GM19238 (cell line): ENCODE measurements at regions not wholly inside any gene's neighbourhood (a gene's known extent, or its start where the extent isn't known, plus 50 kb on each side); places are given as distances from the start of the nearest gene placed in this dataset.

Source experiments
- DNase-seq: peaks from one replicate; pipeline ENCODE4 v3.0.0; 2011; ENCODE audit warnings: low spot score; ENCODE audit not compliant: insufficient read length

- DNase-seq, result no peak
Measured at GRCh38 chr15:94677202-94677790, 445.9 kb downstream of the MCTP2 start.

- DNase-seq, result no peak
Measured at GRCh38 chr15:94682171-94682570, 450.8 kb downstream of the MCTP2 start.

DNA sequence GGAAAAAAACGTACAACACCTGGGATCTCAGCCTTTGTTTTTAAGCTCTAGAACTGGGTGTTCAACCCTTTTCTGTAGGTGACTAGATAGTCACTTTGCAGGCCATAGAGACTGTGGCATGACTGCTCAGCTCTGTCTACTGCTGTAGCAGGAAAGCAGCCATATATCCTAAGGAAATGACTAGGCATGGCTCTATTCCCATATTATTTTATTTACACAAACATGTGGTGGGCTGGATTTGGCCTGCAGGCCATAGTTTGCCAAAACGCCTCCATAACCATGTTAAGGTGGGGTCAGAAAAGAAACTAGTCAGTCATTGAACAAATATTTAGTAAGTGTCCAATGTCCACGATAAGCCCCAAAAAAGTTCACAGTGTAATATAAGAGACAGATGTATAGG lies 452.5 kb downstream of the MCTP2 start:
- DNase-seq, result no peak

- no peak for DNase-seq
Measured at GRCh38 chr15:94691169-94691568, 459.8 kb downstream of the MCTP2 start.

DNA sequence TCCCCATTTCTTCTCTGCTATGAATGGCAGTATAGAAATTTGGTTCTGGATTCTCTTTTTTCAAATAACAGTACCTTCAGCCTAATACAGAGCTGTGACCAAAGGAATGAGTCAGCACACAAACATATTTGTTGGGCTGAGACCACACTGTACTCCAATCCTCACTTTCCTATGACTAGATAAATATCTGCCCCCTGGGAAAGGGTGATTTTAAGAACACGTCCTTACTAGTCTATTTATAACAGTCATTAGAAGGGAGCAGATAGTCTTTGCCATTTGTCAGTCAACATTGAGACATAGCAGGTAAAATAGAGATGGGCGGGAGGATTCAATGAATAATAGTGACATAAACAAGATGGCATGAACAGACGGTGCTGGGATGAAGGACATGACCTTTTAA lies 461.3 kb downstream of the MCTP2 start:
- DNase-seq, result no peak

DNA sequence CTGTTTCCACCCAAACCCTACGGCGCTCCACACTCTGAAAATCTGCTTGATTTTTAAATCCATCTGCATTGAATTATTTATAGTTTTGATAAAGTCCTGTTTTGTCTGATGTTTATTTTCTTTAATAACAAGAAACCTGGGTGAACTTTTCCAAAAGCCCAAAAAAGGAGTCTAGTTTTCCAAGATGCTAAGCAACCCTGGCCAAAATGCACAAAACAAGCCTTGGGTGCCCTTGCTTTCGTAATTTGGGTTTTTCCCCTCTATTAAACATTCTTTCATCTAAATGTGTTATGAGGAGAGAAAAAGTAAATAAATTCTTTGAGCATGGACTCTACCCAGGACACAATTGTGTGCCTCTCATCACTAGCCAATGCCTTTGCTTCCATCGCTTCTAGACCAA lies 468.9 kb downstream of the MCTP2 start:
- DNase-seq, result no peak

DNA sequence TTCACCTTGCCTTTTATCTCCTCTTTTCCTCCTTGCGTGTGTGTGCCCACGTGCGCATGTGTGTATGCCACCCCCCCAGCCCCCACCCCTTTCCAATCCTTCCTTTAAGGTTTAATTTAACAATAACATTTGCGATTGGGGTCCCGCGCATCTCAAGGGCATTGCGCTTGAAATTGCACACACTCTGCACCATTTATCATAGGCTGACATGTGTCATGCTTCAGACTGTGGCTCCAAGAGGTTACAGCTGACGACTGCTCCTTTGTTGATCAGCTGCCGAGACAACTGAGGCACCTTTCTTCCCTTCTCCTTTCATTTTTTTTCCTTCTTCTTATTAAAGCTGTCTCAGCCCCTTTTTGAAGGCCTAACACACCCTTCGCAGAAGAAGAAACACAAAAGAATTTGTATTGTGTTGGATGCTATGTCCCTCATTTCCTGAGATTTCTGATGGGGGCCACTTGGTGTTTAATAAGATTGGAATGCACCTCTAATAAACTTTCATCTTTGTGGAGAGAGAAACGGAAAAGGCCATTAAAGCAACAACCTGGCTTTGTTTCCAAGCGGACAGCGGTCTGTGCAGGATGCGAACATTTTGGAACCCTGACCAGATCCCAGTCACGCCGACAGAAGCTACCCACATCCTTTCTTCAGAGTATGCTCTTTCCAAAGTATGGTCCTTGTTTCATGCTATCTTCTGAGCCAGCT lies 470.1 kb downstream of the MCTP2 start:
- no peak for DNase-seq

DNA sequence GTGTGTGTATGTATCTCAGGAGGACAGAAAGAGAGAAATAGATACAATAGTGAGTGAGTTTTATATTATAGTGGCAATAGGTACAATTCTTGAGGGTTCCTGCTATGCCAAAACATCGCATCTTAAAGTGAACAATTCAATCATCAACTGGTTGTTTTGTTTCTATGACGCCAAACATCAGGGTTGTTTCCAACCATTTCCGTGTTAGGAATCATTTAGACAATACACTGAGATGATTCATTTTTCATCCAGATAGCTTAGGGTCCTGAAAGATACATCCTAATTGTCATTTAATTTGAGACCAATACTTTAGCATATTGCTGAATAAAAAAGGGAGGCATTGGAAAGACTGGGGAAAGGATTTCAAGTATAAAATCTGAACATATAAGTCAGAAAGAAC lies 472.2 kb downstream of the MCTP2 start:
- DNase-seq, result no peak

- no peak for DNase-seq
Measured at GRCh38 chr15:94704421-94704820, 473.1 kb downstream of the MCTP2 start.

DNA sequence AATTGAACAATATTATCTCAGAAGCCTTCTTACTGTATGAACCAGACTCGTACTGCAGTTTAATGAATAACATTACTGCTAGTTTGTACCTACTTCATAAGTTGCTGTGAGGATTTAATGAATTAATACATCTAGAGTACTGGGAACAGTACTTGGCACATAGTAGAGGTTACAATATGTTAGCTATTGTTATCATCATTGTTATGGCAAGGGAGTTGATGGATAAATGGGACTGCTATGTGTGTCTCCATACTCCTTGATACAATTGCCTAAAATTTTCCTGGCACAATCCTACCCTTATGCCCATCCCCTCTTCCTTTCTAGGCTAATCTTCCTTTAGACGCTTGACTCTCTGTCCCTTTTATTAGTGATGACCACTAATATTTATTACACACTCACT lies 473.6 kb downstream of the MCTP2 start:
- DNase-seq, result no peak

DNA sequence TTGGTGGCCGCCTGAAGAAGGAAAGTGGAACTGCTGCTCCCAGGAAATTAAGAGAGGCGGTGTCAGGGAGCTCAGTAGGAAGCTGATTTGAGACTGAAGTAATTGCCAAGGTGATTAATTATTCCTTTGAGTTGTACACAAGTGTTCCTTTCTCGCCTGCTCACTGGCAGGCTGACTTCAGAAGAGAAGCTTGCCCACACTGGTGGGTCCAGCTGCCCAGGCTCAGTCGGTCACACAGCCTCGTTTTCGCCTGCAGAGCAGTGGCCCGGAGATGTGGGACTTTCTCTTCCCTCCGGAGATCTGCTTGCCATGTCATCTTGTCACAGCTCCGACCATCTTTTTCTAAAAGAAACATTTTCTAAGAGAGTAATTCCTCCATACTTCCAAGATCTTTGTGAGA lies 478.0 kb downstream of the MCTP2 start:
- no peak for DNase-seq

DNA sequence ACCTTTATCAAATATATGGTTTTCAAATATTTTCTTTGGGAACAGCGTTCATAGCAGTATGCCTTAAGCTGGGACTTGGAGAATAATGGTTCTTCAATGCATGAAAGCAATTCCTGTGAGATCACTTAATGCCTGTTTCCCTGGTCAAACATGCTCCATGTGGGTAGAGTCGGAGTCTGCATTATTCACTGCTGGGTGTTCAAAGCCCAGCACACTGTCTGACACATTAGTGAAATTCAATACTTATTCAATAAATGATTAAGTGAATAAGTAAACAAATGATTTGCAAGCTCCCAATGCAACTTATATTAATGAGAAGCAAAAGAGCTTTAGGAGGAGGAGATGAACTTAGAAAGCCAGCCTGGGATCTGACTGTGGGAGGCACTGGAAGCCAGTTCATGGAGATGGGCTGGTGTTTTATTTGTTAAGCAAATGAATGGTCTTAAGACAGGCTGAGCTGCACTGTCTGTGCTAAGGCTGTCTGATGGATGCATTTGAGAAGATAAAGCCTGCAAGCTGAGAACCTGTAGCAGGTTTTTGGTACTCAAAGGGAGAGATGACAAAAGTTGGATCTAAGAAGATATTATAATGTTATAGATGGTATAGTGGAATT lies 490.8 kb downstream of the MCTP2 start:
- no peak for DNase-seq

DNA sequence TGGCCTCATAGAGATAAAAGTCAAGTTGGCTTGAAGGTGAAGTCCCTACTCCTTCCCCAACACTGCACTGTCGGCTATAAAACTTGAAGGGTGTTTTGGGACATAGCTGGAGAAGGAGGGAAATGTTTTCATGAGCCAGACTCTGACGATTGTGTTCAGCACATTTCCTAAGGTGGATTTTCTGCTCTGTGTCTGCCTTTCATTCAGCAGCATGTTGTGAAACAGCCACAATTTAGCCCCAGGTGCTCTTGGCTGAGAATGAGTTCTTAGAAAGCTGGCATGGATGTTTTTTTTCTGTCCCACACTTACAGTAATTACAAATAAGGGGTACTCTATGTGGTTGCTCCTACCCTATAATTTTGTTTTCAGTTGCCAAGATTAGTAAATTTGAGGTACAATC lies 492.4 kb downstream of the MCTP2 start:
- DNase-seq, result no peak

GRCh38 chr15:94731286-94731685 lies 499.9 kb downstream of the MCTP2 start:
- no peak for DNase-seq

- DNase-seq, result no peak
Measured at GRCh38 chr15:94734460-94734859, 503.1 kb downstream of the MCTP2 start.

DNA sequence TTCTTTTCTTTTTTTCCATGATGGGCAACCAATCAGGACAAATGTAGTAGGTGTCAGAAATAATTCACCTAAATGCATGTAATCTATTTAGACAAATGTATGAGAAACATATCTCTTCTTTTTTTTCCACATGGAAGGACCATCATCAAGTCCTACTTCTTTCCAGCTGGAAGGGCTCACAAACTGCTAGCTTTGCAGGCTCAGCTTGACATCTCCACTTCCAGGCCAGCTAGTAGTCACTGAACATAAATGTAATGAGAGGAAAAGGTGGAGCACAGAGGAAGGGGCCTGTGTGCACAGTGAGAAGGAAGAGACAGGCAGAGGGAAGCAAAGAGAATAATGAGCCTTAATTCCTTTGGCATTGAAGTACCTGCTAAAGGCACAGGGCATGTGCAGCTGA lies 504.9 kb downstream of the MCTP2 start:
- no peak for DNase-seq

- no peak for DNase-seq
Measured at GRCh38 chr15:94739639-94740038, 508.3 kb downstream of the MCTP2 start.

- DNase-seq, result no peak
Measured at GRCh38 chr15:94740469-94740868, 509.1 kb downstream of the MCTP2 start.

GRCh38 chr15:94743668-94744067 lies 512.3 kb downstream of the MCTP2 start:
- DNase-seq, result no peak

DNA sequence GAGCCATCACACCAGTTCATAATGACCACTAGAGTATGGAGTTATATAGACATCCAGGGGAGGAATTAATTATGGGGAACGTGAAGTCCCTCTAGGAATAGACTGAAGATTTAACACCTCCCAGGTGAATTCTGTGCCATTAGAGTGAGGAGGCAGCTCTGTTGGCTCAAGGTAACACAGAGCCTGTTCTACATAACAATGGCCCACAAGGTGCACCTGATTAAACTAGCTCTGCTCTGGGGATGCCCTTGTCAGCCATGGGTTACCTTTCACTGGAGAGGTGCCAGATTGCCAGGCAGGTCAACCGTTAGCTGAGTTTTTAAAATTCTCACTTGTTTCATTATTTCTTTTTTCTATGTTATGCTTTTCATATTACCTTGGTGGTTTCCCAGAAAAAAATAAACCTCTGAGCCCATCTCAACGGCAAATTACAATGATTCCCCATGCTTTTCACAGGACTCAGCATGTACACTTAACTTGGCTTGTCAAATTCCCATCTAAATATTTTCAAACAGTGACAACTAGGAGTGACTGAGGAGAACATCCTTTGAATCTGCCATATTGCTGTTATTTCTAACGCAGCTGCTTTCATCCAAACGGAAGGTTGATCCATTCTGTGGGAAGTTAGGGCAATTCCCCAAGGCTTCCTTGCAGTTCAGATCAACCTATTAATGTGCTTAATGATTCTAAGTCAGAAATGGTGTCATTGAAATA lies 512.9 kb downstream of the MCTP2 start:
- no peak for DNase-seq

DNA sequence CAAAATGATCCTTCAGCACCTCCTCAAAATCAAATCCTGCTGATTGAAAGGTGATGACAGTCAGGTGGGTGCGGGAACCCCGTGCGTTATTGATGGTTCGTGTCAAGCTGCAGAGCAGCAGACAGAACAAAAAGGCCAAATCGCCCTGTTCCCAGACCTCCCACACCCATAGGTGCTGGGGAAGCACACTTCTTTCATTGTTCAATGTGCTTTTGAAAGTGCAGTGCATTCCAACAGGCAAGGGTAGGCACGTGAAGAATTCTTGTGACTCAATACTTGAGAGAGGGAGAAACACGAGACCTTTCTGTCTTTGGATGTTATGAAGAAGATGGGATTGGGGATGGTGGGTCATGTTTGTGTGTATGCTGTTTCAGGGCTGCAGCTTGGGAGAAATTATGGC lies 514.0 kb downstream of the MCTP2 start:
- DNase-seq, result no peak

DNA sequence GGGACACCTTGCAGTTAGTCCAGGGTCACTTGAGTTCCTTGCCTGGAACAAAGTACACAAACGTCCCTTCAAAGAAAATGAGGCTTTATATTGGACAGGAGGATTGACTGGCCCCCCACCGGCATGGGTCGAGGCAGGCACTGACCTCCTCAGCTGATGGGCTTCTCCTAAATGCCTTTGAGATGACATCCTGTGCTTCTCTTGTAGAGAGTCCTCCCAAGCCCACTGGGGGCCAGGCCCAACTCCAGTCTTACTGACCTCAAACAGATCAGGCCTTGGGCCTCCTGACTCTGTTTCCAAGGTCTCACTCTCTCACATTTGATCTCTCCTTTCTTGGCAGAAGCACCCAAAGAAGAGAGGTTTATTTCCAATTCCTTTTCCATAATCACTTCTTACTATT lies 516.1 kb downstream of the MCTP2 start:
- no peak for DNase-seq
